Testis (tissue), 2 donors: ENCODE measurements at regions not wholly inside any gene's neighbourhood (a gene's known extent, or its start where the extent isn't known, plus 50 kb on each side); places are given as distances from the start of the nearest gene placed in this dataset.

Source experiments
- DNase-seq: peaks from one replicate; pipeline ENCODE4 v3.0.0-alpha.2; 2019
- H3K27ac ChIP-seq, 2 donors: fragments of 200-600 bp; sonication (generic); one replicate each; pipeline ENCODE4 v1.5.1; 2019
- H3K27me3 ChIP-seq: fragments of 200-600 bp; sonication (generic); one replicate; pipeline ENCODE4 v1.5.1; 2019
- H3K36me3 ChIP-seq: fragments of 200-600 bp; sonication (generic); one replicate; pipeline ENCODE4 v1.5.1; 2017; ENCODE audit warnings: low read depth; ENCODE audit errors: missing control alignments
- H3K4me1 ChIP-seq: fragments of 200-600 bp; sonication (generic); one replicate; pipeline ENCODE4 v1.5.1; 2019
- H3K4me3 ChIP-seq, 2 donors: fragments of 200-600 bp; sonication (generic); one replicate each; pipeline ENCODE4 v1.5.1; 2017 to 2019
- H3K9me3 ChIP-seq: fragments of 200-600 bp; sonication (generic); one replicate; pipeline ENCODE4 v1.5.1; 2017
- POLR2A ChIP-seq: fragments of 450-650 bp; IDR thresholded peaks from one replicate; pipeline ENCODE4 v1.6.1; 2017; ENCODE audit warnings: antibody characterized with exemption, mild to moderate bottlenecking, moderate library complexity
- WGBS, 2 donors: methylation state at CpG; one replicate each; pipeline ENCODE4 v1.1.5; 2018; 5-methylcytosine and 5-hydroxymethylcytosine counted together
- intact Hi-C: fragments of 100-400 bp; cut with DNase I; formaldehyde crosslinking; loops from one replicate; pipeline ENCODE4 v1.15.1; 2023; ENCODE audit warnings: low total_unique reads
- TF ChIP-seq, protein P1 (sequence below), 3 experiments: fragments of 450-650 bp in 2 of 3; fragments of 200-600 bp in 1 of 3; sonication (generic) in 1 of 3; IDR thresholded peaks; one replicate each; pipeline ENCODE4 v1.5.1; 2016 to 2019; ENCODE audit warnings: antibody characterized with exemption in 3 of 3, mild to moderate bottlenecking in 2 of 3, moderate library complexity in 1 of 3

DNA sequence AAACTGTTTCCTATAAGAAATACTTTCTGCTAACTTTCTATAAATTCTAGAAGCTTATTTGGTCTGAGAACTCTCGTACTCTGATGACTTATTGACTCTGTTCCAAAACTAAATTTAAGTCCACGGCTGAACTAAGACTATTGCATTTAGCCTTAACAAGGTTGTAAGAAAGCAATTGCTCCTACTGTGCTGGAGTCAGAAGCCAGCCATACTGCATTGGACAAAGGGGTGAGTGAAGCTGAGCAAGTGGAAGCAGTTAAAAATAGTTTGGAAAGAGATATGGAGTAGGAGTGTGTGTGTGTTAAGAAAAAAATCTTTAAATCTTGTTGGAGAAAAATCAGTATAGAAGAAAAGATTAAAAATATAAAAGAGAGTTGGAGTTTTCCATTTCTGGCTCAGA is 1360.1 kb upstream of the CELF2 start:
- TF ChIP-seq, protein P1, sequence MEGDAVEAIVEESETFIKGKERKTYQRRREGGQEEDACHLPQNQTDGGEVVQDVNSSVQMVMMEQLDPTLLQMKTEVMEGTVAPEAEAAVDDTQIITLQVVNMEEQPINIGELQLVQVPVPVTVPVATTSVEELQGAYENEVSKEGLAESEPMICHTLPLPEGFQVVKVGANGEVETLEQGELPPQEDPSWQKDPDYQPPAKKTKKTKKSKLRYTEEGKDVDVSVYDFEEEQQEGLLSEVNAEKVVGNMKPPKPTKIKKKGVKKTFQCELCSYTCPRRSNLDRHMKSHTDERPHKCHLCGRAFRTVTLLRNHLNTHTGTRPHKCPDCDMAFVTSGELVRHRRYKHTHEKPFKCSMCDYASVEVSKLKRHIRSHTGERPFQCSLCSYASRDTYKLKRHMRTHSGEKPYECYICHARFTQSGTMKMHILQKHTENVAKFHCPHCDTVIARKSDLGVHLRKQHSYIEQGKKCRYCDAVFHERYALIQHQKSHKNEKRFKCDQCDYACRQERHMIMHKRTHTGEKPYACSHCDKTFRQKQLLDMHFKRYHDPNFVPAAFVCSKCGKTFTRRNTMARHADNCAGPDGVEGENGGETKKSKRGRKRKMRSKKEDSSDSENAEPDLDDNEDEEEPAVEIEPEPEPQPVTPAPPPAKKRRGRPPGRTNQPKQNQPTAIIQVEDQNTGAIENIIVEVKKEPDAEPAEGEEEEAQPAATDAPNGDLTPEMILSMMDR (IDR thresholded peaks at IDR 0.05): no peak
- intact Hi-C loops: no loop called here
- WGBS, 2 donors: 69 to 73% methylated on average over 2 of the region's 2 CpGs

DNA sequence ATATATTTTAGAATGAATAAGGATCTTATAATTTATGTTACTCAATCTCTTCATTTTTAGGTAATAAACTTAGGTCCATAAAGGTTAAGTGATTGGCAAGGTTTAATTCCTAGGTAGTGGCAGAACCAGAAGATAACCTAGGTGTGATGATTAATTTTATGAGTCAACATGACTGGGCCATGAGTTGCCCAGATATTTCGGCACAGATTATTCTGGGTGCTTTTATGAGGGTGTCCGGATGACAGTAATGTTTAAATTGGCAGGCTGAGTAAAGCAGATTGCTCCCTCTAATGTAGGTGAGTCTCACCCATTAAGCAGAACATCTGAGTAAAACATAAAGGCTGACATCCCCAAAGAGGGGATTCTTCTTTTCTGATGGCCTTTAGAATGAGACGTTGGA is 1349.3 kb upstream of the CELF2 start:
- no peak for DNase-seq
- TF ChIP-seq, protein P1 (IDR thresholded peaks at IDR 0.05): no peak
- no peak for TF ChIP-seq POLR2A
- 89 to 91% methylated on average over 3 of the region's 3 CpGs for WGBS, 2 donors
- intact Hi-C loops: no loop called here
- Histone ChIP-seq H3K27ac (no peak overlapping the region), H3K9me3 (no peaks in the 10 kb centered on the region), H3K27me3 (no peaks in the 10 kb centered on the region), H3K4me1 (no peaks in the 10 kb centered on the region), H3K36me3 (no peaks in the 10 kb centered on the region), H3K4me3 (no peak overlapping the region)

More for the DNA sequence above, 1360.1 kb upstream of the CELF2 start:
- Histone ChIP-seq H3K4me3 (no peak overlapping the region), H3K36me3 (no peaks in the 10 kb centered on the region), H3K27ac (no peak overlapping the region), H3K27me3 (no peaks in the 10 kb centered on the region), H3K9me3 (no peaks in the 10 kb centered on the region), H3K4me1 (no peaks in the 10 kb centered on the region)
- DNase-seq: no peak

DNA sequence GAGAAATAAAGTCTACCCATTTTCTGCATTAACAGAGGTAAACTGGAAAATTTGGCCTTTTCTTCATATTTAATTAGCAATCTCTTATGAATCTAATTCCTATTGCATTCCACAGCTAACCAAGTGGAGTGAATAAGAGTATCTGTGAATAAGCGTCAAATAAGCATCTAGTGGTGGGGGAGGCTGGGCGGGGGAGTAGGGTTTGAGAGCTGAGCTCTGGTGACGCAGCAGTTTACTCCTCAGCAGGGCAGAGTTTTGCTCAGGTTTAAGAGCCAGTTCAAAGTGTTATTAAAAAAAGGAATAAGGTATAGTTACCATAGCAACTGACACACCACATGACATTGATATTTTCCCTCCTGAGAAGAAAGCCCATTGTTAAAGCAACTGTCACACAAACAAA is 1346.8 kb upstream of the CELF2 start:
- Histone ChIP-seq H3K4me3 (no peak overlapping the region), H3K9me3 (no peaks in the 10 kb centered on the region), H3K36me3 (no peaks in the 10 kb centered on the region), H3K4me1 (no peaks in the 10 kb centered on the region), H3K27me3 (no peaks in the 10 kb centered on the region), H3K27ac (no peak overlapping the region)
- intact Hi-C loops: no loop called here
- TF ChIP-seq POLR2A: no peak
- TF ChIP-seq, protein P1 (IDR thresholded peaks at IDR 0.05): no peak
- peak; percentile 39 for DNase-seq
- WGBS, 2 donors: 67 to 78% methylated on average over 3 of the region's 3 CpGs

DNA sequence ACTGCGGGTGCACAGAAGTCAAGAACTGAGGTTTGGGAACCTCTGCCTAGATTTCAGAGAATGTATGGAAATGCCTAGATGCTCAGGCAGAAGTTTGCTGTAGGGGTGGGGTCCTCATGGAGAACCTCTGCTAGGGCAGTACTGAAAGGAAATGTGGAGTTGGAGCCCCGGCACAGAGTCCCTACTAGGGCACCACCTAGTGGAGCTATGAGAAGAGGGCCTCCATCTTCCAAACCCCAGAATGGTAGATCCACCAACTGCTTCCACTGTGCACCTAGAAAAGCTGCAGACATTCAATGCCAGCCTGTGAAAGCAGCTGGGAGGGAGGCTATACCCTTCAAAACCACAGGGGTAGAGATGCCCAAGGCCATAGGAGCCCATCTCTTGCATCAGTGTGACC is 1336.0 kb upstream of the CELF2 start:
- DNase-seq: no peak
- WGBS, 2 donors: 100% methylated on average over 2 of the region's 2 CpGs
- intact Hi-C loops: no loop called here
- Histone ChIP-seq H3K27ac (no peak overlapping the region), H3K36me3 (no peaks in the 10 kb centered on the region), H3K4me1 (no peaks in the 10 kb centered on the region), H3K9me3 (no peaks in the 10 kb centered on the region), H3K4me3 (no peak overlapping the region), H3K27me3 (no peaks in the 10 kb centered on the region)
- TF ChIP-seq, protein P1 (IDR thresholded peaks at IDR 0.05): no peak
- no peak for TF ChIP-seq POLR2A

DNA sequence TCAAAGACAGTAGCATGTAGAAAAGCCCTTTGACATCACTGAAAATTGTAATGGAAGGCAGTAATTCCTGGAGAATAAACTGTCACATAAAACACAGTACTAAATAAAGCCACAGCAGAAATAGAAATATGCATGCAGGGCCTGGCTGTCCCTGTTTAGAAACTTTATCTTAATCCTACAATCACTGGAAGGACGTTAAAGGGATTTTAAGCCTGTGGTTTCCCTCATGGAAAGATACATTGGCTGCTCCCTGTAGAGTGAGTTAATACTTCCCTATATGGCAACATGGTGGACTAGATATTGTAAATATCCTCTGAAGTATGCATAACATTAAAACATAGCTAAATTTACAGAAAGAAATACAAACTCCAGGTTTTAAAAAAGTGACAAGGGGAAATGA is 1334.9 kb upstream of the CELF2 start:
- H3K4me1 ChIP-seq: no peaks in the 10 kb centered on the region
- no peaks in the 10 kb centered on the region for H3K9me3 ChIP-seq
- no peak overlapping the region for H3K27ac ChIP-seq
- H3K27me3 ChIP-seq: no peaks in the 10 kb centered on the region
- TF ChIP-seq, protein P1 (IDR thresholded peaks at IDR 0.05): no peak
- TF ChIP-seq POLR2A: no peak
- H3K36me3 ChIP-seq: no peaks in the 10 kb centered on the region
- 39 to 54% methylated on average over 1 of the region's 1 CpG for WGBS, 2 donors
- no peak overlapping the region for H3K4me3 ChIP-seq
- no peak for DNase-seq
- intact Hi-C loops: no loop called here
